H1 (cell line): ENCODE measurements at regions not wholly inside any gene's neighbourhood (a gene's known extent, or its start where the extent isn't known, plus 50 kb on each side); places are given as distances from the start of the nearest gene placed in this dataset.

Experiments used
- CTCF ChIA-PET: fragments of 300-600 bp; sonication (Branson Sonifier 250); formaldehyde crosslinking; loops from one replicate; lab custom pipeline; 2021; ENCODE audit not compliant: partially characterized antibody; lab: Charles Lee
- POLR2A ChIA-PET: fragments of 300-600 bp; sonication (Branson Sonifier 250); formaldehyde crosslinking; loops from one replicate; lab custom pipeline; 2021; ENCODE audit warnings: inconsistent platforms; ENCODE audit not compliant: partially characterized antibody; lab: Charles Lee
- DNase-seq, 2 experiments: peaks; one replicate each; pipeline versions ENCODE4 v3.0.0 to v3.0.0-alpha.2; 2010 to 2022; ENCODE audit warnings: low spot score in 2 of 2, low read depth in 1 of 2, mixed read lengths in 1 of 2
- FAIRE-seq: peaks from 2 replicates; lab custom pipeline; 2011; peaks lifted over from hg19 to GRCh38; lab: Jason Lieb, UNC
- H2AFZ ChIP-seq: 2 replicates; pipeline ENCODE4 v1.8.1; 2012; ENCODE audit warnings: low read length, inconsistent platforms
- H2AK5ac ChIP-seq: 2 replicates; pipeline ENCODE4 v1.6.1; 2013; ENCODE audit warnings: low read depth, low read length
- H2BK120ac ChIP-seq: replicated peaks from 2 replicates; pipeline ENCODE3; 2013; ENCODE audit warnings: low read depth, low read length, inconsistent platforms
- H2BK12ac ChIP-seq: 2 replicates; pipeline ENCODE4 v1.6.1; 2013; ENCODE audit warnings: low read depth, low read length
- H2BK15ac ChIP-seq: 2 replicates; pipeline ENCODE4 v1.6.1; 2013; ENCODE audit warnings: low read length
- H2BK20ac ChIP-seq: 2 replicates; pipeline ENCODE4 v1.6.1; 2013; ENCODE audit warnings: low read length
- H2BK5ac ChIP-seq: 2 replicates; pipeline ENCODE4 v1.6.1; 2013; ENCODE audit warnings: low read depth, low read length
- H3K14ac ChIP-seq: 2 replicates; pipeline ENCODE4 v1.6.1; 2013; ENCODE audit warnings: inconsistent platforms; ENCODE audit not compliant: insufficient read length
- H3K18ac ChIP-seq: 2 replicates; pipeline ENCODE4 v1.6.1; 2013; ENCODE audit warnings: low read length; ENCODE audit errors: extremely low read depth
- H3K23ac ChIP-seq: 2 replicates; pipeline ENCODE4 v1.6.1; 2013; ENCODE audit warnings: inconsistent platforms; ENCODE audit not compliant: insufficient read length
- H3K23me2 ChIP-seq: 2 replicates; pipeline ENCODE4 v1.6.1; 2013; ENCODE audit warnings: low read depth, low read length
- H3K27ac ChIP-seq: 2 replicates; pipeline ENCODE4 v1.6.1; 2011; ENCODE audit warnings: low read depth, low read length, inconsistent platforms
- H3K27me3 ChIP-seq, 4 experiments: replicated peaks in 1 of 4; 1 replicate in 1 of 4; 2 replicates in 3 of 4; pipeline versions ENCODE4 v1.6.1 to v1.8.1; 2011 to 2013; ENCODE audit warnings: low read length in 3 of 4, mild to moderate bottlenecking in 3 of 4, inconsistent platforms in 2 of 4, mixed read lengths in 2 of 4, moderate library complexity in 1 of 4; ENCODE audit not compliant: control insufficient read depth in 3 of 4, insufficient read depth in 3 of 4; ENCODE audit errors: extremely low read depth in 1 of 4
- H3K36me3 ChIP-seq, 4 experiments: 2 replicates each; pipeline versions ENCODE4 v1.6.1 to v1.8.1; 2011 to 2013; ENCODE audit warnings: mild to moderate bottlenecking in 4 of 4, low read length in 3 of 4, moderate library complexity in 2 of 4, control low read depth in 1 of 4, inconsistent platforms in 1 of 4; ENCODE audit not compliant: insufficient read depth in 4 of 4, control insufficient read depth in 2 of 4
- H3K4ac ChIP-seq: replicated peaks from 2 replicates; pipeline ENCODE3; 2013; ENCODE audit warnings: low read length, low read depth, mixed read lengths, inconsistent platforms; ENCODE audit not compliant: insufficient read length
- H3K4me1 ChIP-seq, 4 experiments: replicated peaks in 1 of 4; 1 replicate in 1 of 4; 2 replicates in 3 of 4; pipeline versions ENCODE4 v1.6.1 to v1.8.1; 2011 to 2013; ENCODE audit warnings: low read length in 3 of 4, inconsistent platforms in 2 of 4, mixed read lengths in 1 of 4; ENCODE audit not compliant: insufficient read depth in 4 of 4, control insufficient read depth in 3 of 4
- H3K4me2 ChIP-seq, 2 experiments: 2 replicates each; pipeline versions ENCODE4 v1.6.1 to v1.8.1; 2011 to 2013; ENCODE audit warnings: low read depth in 2 of 2, low read length in 2 of 2, control low read depth in 1 of 2, inconsistent platforms in 1 of 2, mild to moderate bottlenecking in 1 of 2; ENCODE audit not compliant: insufficient read depth in 1 of 2
- H3K4me3 ChIP-seq, 4 experiments: fragments of 200-600, 300-600 bp in 1 of 4; sonication (generic), shearing (Covaris generic), sonication (Bioruptor Twin) in 1 of 4; 2 replicates each; pipeline versions ENCODE4 v1.5.1 to v1.8.1; 2011 to 2016; ENCODE audit warnings: low read length in 4 of 4, low read depth in 3 of 4, control low read depth in 2 of 4, inconsistent platforms in 2 of 4, mild to moderate bottlenecking in 2 of 4, mixed read lengths in 1 of 4, moderate library complexity in 1 of 4; ENCODE audit not compliant: insufficient read depth in 2 of 4; ENCODE audit errors: extremely low read depth in 1 of 4
- H3K56ac ChIP-seq: replicated peaks from 2 replicates; pipeline ENCODE3; 2013; ENCODE audit warnings: low read depth, mild to moderate bottlenecking, mixed read lengths, low read length, inconsistent platforms; ENCODE audit not compliant: insufficient read length
- H3K79me1 ChIP-seq: 2 replicates; pipeline ENCODE4 v1.6.1; 2013; ENCODE audit warnings: low read depth, low read length, control low read depth
- H3K79me2 ChIP-seq, 2 experiments: 2 replicates each; pipeline versions ENCODE4 v1.6.1 to v1.8.1; 2012 to 2013; ENCODE audit warnings: low read length in 2 of 2, mild to moderate bottlenecking in 2 of 2, inconsistent platforms in 1 of 2; ENCODE audit not compliant: insufficient read depth in 2 of 2, control insufficient read depth in 1 of 2
- H3K9ac ChIP-seq, 4 experiments: replicated peaks in 1 of 4; 1 replicate in 1 of 4; 2 replicates in 3 of 4; pipeline versions ENCODE4 v1.6.1 to v1.8.1; 2011 to 2013; ENCODE audit warnings: low read depth in 3 of 4, low read length in 3 of 4, control low read depth in 2 of 4, mild to moderate bottlenecking in 2 of 4, moderate library complexity in 2 of 4, inconsistent platforms in 1 of 4; ENCODE audit errors: extremely low read depth in 1 of 4
- H3K9me3 ChIP-seq, 2 experiments: 2 replicates each; pipeline versions ENCODE4 v1.6.1 to v1.8.1; 2012 to 2013; ENCODE audit warnings: mild to moderate bottlenecking in 2 of 2, moderate library complexity in 2 of 2, control low read depth in 1 of 2, inconsistent platforms in 1 of 2, low read depth in 1 of 2, low read length in 1 of 2, mixed read lengths in 1 of 2; ENCODE audit not compliant: insufficient read depth in 2 of 2
- H4K20me1 ChIP-seq, 2 experiments: replicated peaks in 1 of 2; 2 replicates each; pipeline versions ENCODE3 to v1.8.1; 2011 to 2013; ENCODE audit warnings: inconsistent platforms in 2 of 2, low read length in 2 of 2, mild to moderate bottlenecking in 1 of 2; ENCODE audit not compliant: insufficient read depth in 2 of 2, control insufficient read depth in 1 of 2
- H4K5ac ChIP-seq: 2 replicates; pipeline ENCODE4 v1.6.1; 2013; ENCODE audit warnings: low read length, low read depth, mixed read lengths, inconsistent platforms; ENCODE audit not compliant: insufficient read length
- H4K8ac ChIP-seq: 2 replicates; pipeline ENCODE4 v1.8.0; 2013; ENCODE audit warnings: mild to moderate bottlenecking, moderate library complexity, low read length, inconsistent platforms; ENCODE audit not compliant: insufficient read depth; ENCODE audit errors: extremely low read depth
- H4K91ac ChIP-seq: replicated peaks from 2 replicates; pipeline ENCODE3; 2013; ENCODE audit warnings: low read length, mixed read lengths, inconsistent platforms; ENCODE audit not compliant: insufficient read length
- CHD1 ChIP-seq: IDR thresholded peaks from 2 replicates; pipeline ENCODE4 v1.6.1; 2012; ENCODE audit warnings: low read depth, low read length, improper control_type of control experiment
- EZH2 ChIP-seq: fragments of 200-600 bp; sonication (generic); IDR thresholded peaks from 2 replicates; pipeline ENCODE4 v1.7.1; 2012; ENCODE audit warnings: low read depth, mild to moderate bottlenecking, moderate library complexity, low read length, inconsistent platforms; ENCODE audit not compliant: severe bottlenecking
- KDM5A ChIP-seq: fragments of 200-600 bp; IDR thresholded peaks from 2 replicates; pipeline ENCODE4 v1.7.1; 2012; ENCODE audit warnings: mild to moderate bottlenecking, low read length, inconsistent platforms, mixed read lengths
- MAFK ChIP-seq: IDR thresholded peaks from 2 replicates; pipeline ENCODE4 v1.6.1; 2012; ENCODE audit warnings: low read depth, mild to moderate bottlenecking, improper control_type of control experiment, low read length
- SIRT6 ChIP-seq: IDR thresholded peaks from one replicate; pipeline ENCODE4 v1.7.1; 2012; ENCODE audit warnings: low read length, inconsistent platforms
- SP2 ChIP-seq: IDR thresholded peaks from 2 replicates; pipeline ENCODE4 v1.6.1; 2012; ENCODE audit warnings: mild to moderate bottlenecking, low read length, inconsistent platforms
- SP4 ChIP-seq: IDR thresholded peaks from 2 replicates; pipeline ENCODE4 v1.6.1; 2012; ENCODE audit warnings: low read length, inconsistent platforms
- SRF ChIP-seq: IDR thresholded peaks from 2 replicates; pipeline ENCODE4 v1.6.1; 2011; ENCODE audit warnings: mild to moderate bottlenecking, low read depth, low read length, moderate library complexity
- TAF1 ChIP-seq: IDR thresholded peaks from 2 replicates; pipeline ENCODE4 v1.6.1; 2011; ENCODE audit warnings: mild to moderate bottlenecking, low read depth, low read length
- TAF7 ChIP-seq: optimal IDR thresholded peaks from 2 replicates; pipeline ENCODE3; 2011; ENCODE audit warnings: low read depth, mild to moderate bottlenecking, inconsistent platforms, low read length, moderate library complexity, borderline replicate concordance
- WGBS, 2 experiments: shearing (Covaris generic) in 1 of 2; methylation state at CpG; one replicate each; pipeline versions ENCODE4 v1.1.6 to v1.1.7; 2013 to 2015; ENCODE audit warnings: low lambda C conversion rate in 2 of 2, mixed read lengths in 2 of 2, inconsistent platforms in 1 of 2, low coverage in 1 of 2, missing lambda C conversion rate in 1 of 2; ENCODE audit not compliant: insufficient replicate concordance in 2 of 2, insufficient coverage in 1 of 2, insufficient read length in 1 of 2; ENCODE audit errors: extremely low coverage in 1 of 2, missing lambda C conversion rate in 1 of 2; 5-methylcytosine and 5-hydroxymethylcytosine counted together
- TF ChIP-seq, protein P1 (sequence below), 3 experiments: IDR thresholded peaks; 1 replicate in 2 of 3; 2 replicates in 1 of 3; pipeline versions ENCODE4 v1.5.1 to v1.6.1; 2011; ENCODE audit warnings: low read length in 3 of 3, mild to moderate bottlenecking in 3 of 3, inconsistent platforms in 2 of 3, low read depth in 1 of 3, moderate library complexity in 1 of 3; ENCODE audit not compliant: insufficient read depth in 1 of 3; ENCODE audit errors: control extremely low read depth in 1 of 3

DNA sequence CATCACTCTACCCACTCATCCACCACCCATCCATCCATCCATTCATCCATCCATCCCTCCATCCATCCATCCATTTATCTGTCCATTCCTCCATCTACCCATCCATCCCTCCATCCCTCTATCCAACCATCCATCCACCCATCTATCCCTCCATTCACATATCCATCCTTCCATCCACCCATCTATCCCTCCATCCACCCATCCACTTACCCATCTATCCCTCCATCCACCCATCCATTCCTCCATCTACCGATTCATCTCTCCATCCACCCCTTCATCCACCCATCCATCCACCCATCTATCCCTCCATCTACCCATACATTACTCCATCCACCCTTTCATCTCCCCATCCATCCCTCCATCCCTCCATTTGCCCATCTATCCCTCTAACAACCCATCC is 239.6 kb upstream of the SHH start:
- Histone ChIP-seq H3K9ac (no peak overlapping the region), H3K23me2 (peaks cover 7% of the 10 kb centered on the region; the same call in 1 of the 2 replicates), H2BK15ac (no peak overlapping the region), H2BK120ac (no peak overlapping the region), H3K4ac (no peak overlapping the region), H3K27ac (no peak overlapping the region), H4K8ac (no peak overlapping the region), H2AFZ (no peak overlapping the region), H2AK5ac (no peak overlapping the region), H3K4me1 (no peaks in the 10 kb centered on the region), H3K23ac (no peak overlapping the region), H2BK12ac (no peak overlapping the region), H3K56ac (no peak overlapping the region), H4K5ac (no peak overlapping the region), H3K36me3 (no peaks in the 10 kb centered on the region), H3K79me1 (no peaks in the 10 kb centered on the region), H3K18ac (no peak overlapping the region), H4K91ac (no peak overlapping the region), H3K4me3 (no peak overlapping the region), H2BK5ac (no peak overlapping the region), H3K79me2 (no peaks in the 10 kb centered on the region), H2BK20ac (no peak overlapping the region), H3K14ac (no peak overlapping the region), H4K20me1 (peaks cover 0 to 3% of the 10 kb centered on the region in 2 experiments), H3K4me2 (no peak overlapping the region), H3K9me3 (peaks cover 2 to 6% of the 10 kb centered on the region in 2 experiments; a peak in 2 of 4 replicates), H3K27me3 (no peaks in the 10 kb centered on the region; a peak in 2 of 7 replicates)
- ChIA-PET CTCF (no interaction called here), POLR2A (no interaction called here)
- FAIRE-seq: no peak
- TF ChIP-seq MAFK (no peak), KDM5A (no peak), SP4 (no peak), EZH2 (no peak), SRF (no peak), TAF7 (no peak), TAF1 (no peak), SP2 (no peak), CHD1 (no peak), SIRT6 (no peak)
- TF ChIP-seq, protein P1, sequence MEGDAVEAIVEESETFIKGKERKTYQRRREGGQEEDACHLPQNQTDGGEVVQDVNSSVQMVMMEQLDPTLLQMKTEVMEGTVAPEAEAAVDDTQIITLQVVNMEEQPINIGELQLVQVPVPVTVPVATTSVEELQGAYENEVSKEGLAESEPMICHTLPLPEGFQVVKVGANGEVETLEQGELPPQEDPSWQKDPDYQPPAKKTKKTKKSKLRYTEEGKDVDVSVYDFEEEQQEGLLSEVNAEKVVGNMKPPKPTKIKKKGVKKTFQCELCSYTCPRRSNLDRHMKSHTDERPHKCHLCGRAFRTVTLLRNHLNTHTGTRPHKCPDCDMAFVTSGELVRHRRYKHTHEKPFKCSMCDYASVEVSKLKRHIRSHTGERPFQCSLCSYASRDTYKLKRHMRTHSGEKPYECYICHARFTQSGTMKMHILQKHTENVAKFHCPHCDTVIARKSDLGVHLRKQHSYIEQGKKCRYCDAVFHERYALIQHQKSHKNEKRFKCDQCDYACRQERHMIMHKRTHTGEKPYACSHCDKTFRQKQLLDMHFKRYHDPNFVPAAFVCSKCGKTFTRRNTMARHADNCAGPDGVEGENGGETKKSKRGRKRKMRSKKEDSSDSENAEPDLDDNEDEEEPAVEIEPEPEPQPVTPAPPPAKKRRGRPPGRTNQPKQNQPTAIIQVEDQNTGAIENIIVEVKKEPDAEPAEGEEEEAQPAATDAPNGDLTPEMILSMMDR (IDR thresholded peaks at IDR 0.05; ENCODE audit: control extremely low read depth in 1 of 3, insufficient read depth in 1 of 3, low read depth in 1 of 3, low read length in 3 of 3): no peak
- DNase-seq: no peak
- WGBS, 2 experiments: 94 to 100% methylated on average over 1 of the region's 1 CpG
